ENCODE measurements at regions not wholly inside any gene's neighbourhood (a gene's known extent, or its start where the extent isn't known, plus 50 kb on each side); places are given as distances from the start of the nearest gene placed in this dataset.

DNA sequence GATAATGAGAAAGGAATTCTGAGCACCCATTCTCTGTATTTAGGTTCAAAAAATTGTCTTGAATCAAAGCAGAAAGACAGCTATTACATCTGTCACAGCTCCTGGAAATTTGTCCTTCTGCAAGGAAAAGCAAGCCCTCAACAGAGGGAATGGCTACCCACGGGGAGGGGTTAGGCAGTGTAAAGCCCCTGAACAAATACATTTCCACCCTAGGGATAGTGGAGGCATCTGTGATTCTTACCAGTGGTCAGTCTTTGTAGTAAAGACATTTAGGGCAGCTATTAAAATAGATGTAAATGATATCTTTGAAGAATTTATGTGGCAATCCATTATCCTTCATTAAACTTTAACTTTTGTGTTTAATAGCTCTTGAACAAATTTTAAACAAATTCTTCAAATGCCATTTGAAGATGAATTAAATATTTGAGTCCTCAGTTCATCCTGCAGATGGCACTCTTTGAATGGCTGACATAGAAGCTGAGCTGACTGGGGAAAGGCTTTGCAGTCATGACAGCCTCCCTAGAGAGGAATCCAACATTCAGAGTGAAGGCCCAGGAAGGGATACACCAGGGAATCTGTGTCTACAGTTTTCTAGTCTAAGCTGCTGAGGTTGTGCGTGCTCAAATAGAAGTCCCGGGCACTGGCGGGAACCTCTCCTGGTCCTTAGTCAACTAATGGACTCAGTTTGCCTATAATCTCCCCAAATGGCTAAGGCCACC is 359.7 kb upstream of the ROPN1 start:
- peak; percentile 47 for DNase-seq (ENCODE audit: extremely low spot score)
- TF ChIP-seq, protein P1, sequence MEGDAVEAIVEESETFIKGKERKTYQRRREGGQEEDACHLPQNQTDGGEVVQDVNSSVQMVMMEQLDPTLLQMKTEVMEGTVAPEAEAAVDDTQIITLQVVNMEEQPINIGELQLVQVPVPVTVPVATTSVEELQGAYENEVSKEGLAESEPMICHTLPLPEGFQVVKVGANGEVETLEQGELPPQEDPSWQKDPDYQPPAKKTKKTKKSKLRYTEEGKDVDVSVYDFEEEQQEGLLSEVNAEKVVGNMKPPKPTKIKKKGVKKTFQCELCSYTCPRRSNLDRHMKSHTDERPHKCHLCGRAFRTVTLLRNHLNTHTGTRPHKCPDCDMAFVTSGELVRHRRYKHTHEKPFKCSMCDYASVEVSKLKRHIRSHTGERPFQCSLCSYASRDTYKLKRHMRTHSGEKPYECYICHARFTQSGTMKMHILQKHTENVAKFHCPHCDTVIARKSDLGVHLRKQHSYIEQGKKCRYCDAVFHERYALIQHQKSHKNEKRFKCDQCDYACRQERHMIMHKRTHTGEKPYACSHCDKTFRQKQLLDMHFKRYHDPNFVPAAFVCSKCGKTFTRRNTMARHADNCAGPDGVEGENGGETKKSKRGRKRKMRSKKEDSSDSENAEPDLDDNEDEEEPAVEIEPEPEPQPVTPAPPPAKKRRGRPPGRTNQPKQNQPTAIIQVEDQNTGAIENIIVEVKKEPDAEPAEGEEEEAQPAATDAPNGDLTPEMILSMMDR (IDR thresholded peaks at IDR 0.05; ENCODE audit: control extremely low read depth, extremely low read depth, low read depth, missing control alignments) = peak; percentile 44
- CTCF ChIA-PET = interaction anchor here (0.7 to 8.9 kb wide), 19 partner anchors 9 to 214 kb away, joined by 3 to 110 read pairs (median 4); no protein-coding TSS in a partner anchor
- POLR2A ChIA-PET = no interaction called here

DNA sequence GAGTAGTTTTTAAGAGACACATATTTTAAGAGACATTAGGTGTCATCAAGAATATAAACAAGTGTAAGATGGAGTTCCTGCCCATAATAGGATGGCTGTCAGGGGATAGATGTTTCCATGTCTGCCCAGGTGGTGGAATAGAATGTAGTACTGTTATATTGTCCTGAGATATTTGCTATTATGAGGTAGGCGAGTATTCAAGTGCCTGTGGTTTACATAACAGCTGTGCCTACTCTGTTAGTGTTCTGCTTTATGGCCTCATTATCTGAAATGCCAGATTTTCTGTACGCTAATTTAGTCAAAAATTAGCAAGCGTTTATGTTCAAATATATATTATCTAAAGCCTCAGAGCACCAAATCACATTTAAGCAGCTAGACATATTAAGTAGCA is 360.2 kb upstream of the ROPN1 start:
- ChIA-PET CTCF (interaction anchor here (1.0 to 8.9 kb wide), 14 partner anchors 8 to 214 kb away, joined by 3 to 110 read pairs (median 5); no protein-coding TSS in a partner anchor), POLR2A (no interaction called here)
- TF ChIP-seq, protein P1 (IDR thresholded peaks at IDR 0.05; ENCODE audit: control extremely low read depth, extremely low read depth, low read depth, missing control alignments) = no peak
- no peak for DNase-seq (ENCODE audit: extremely low spot score)

DNA sequence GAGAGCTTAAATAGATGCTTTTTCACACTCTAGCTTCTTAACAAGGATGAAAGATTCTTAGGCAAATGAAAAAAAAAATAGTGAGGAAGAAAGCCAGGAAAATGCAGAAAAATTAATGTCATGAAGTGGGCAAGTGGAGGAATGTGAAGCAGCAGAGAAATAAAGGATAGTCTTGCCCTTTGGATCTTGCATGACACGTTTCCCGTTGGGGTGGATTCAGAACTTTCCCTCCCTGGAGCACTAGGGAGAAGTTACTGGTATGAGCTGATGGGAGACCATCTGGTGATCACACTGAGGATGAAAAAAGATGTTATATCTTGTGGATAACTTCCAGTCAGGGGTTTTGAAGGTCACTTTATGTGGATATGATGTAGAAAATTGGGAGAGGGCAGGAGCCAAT is 361.8 kb upstream of the ROPN1 start:
- no peak for DNase-seq (ENCODE audit: extremely low spot score)
- TF ChIP-seq, protein P1 (IDR thresholded peaks at IDR 0.05; ENCODE audit: control extremely low read depth, extremely low read depth, low read depth, missing control alignments) = no peak
- ChIA-PET POLR2A (no interaction called here), CTCF (interaction anchor here (0.7 to 8.9 kb wide), 4 partner anchors 67 to 204 kb away, joined by 3 to 110 read pairs (median 18); no protein-coding TSS in a partner anchor)

DNA sequence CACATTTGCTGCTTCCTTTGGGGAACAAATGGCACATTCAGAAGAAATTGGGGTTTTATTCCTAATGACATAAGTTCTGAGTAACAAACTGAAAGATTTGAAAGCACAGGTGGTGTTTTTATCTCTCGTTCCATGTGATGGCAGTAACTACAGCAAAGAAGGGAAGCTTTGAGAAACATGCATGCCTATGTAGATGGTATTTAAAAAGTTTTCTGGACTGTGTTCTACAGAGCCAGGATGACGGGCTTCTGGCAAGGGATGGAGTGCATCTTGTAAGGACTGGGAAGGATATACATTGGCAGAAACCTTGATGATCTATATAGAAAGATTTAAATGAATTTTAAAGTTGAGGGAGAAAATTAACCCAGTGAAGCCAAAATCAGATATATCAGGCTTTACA is 362.2 kb upstream of the ROPN1 start:
- ChIA-PET POLR2A (no interaction called here), CTCF (interaction anchor here (0.7 to 8.9 kb wide), 2 partner anchors 67 to 112 kb away, joined by 3 to 110 read pairs; no protein-coding TSS in a partner anchor)
- no peak for DNase-seq (ENCODE audit: extremely low spot score)
- TF ChIP-seq, protein P1 (IDR thresholded peaks at IDR 0.05; ENCODE audit: control extremely low read depth, extremely low read depth, low read depth, missing control alignments) = no peak

DNA sequence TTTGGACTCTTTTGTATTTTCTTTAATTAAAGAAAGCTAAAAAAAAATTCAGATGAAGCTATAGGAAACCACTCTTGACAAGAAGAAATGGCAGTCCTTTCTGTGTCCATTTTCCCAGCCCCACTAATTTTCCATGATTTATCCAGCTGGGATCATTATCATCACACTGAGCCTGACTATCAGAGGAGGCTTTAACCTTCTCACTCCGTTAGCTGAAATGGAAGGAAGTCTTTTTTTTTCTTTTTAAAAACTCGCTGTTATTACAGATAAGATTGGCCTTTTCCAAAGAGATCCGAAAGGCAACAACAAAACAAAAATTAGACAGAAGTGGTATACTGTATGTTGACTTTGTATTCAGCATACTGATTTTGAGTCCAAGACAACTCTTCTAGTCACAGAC is 366.2 kb upstream of the ROPN1 start:
- ChIA-PET POLR2A (no interaction called here), CTCF (interaction anchor here (0.9 kb wide), 1 partner anchor 110 kb away, joined by 3 read pairs; no protein-coding TSS in a partner anchor)
- TF ChIP-seq, protein P1 (IDR thresholded peaks at IDR 0.05; ENCODE audit: control extremely low read depth, extremely low read depth, low read depth, missing control alignments) = no peak
- no peak for DNase-seq (ENCODE audit: extremely low spot score)

DNA sequence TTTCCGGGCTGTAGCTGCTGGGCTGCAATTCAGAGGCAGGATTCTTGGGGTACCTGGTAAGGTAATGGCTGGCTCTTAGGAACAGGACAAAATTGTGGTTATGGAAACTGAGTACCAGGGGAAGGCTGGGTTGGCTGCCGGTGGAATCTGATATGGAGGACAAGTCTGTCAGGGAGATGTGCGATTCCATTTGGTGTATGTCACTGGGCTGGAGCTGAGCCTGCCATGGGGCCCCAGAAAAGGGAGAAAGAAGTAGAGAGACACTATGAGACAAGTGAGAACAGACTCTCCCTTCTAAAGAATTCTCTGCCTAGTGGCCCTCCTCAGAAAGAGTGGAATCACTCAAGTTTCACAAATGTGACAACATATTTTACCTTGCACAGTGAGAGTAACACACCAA is 368.2 kb upstream of the ROPN1 start:
- TF ChIP-seq, protein P1 (IDR thresholded peaks at IDR 0.05; ENCODE audit: control extremely low read depth, extremely low read depth, low read depth, missing control alignments) = no peak
- ChIA-PET CTCF (interaction anchor here (1.1 to 2.6 kb wide), 3 partner anchors 9 to 12 kb away, joined by 3 to 13 read pairs (median 5); no protein-coding TSS in a partner anchor), POLR2A (no interaction called here)
- no peak for DNase-seq (ENCODE audit: extremely low spot score)

Measured in GM10248 (cell line).